ENCODE measurements at regions not wholly inside any gene's neighbourhood (a gene's known extent, or its start where the extent isn't known, plus 50 kb on each side); places are given as distances from the start of the nearest gene placed in this dataset.

DNA sequence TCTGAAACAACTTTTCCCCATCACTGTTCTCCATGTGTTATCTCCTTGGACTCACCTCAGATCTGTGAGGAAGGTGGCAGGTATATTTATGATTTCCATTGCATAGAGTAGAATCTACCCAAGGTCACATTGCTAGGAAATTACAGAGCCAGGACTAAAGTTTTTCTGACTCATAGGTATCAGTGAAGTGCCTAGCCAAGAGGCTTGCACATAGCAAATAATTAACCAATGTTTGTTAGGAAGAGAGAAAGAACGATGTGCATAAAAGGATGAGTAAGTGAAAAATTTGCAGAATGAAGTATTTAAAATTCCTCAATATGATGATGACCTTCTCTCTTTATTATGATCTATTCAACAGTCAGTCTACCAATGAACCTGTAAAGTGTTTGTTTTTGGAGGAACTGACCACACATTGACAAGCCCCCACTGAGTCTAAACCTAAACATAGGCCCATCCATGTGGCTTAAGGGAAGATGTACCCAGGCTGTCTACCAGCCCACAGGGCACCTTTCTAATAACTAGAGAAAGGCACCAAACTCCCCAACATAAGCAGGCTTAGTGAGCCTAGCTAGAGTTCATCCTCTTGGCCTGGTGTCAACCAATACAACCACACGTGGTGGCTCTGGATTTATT is 252.9 kb upstream of the ZMIZ1 start:
- Histone ChIP-seq H3K79me2 (ENCODE audit: insufficient read depth, low read length) (no peaks in the 10 kb centered on the region), H3F3A (ENCODE audit: insufficient read depth, low read length) (no peaks in the 10 kb centered on the region), H3K4me3 (ENCODE audit: low read depth, low read length, poor library complexity, severe bottlenecking) (no peak overlapping the region), H3K27me3 (ENCODE audit: insufficient read depth, low read length) (0 out of 2 replicates have a peak, but pooled peaks cover 7% of the 10 kb centered on the region), H3K9me3 (ENCODE audit: low read length) (no peaks in the 10 kb centered on the region), H3K9me2 (ENCODE audit: low read depth, low read length) (no peaks in the 10 kb centered on the region), H3K27ac (ENCODE audit: low read depth, low read length, poor library complexity, severe bottlenecking) (no peak overlapping the region), H3K9ac (ENCODE audit: low read length) (no peak overlapping the region), H2AFZ (ENCODE audit: low read length) (no peak overlapping the region), H3K36me3 (ENCODE audit: insufficient read depth, low read length) (no peaks in the 10 kb centered on the region), H3K4me2 (ENCODE audit: low read length) (no peak overlapping the region), H3K4me1 (ENCODE audit: insufficient read depth, low read length, severe bottlenecking) (no peaks in the 10 kb centered on the region), H4K20me1 (ENCODE audit: insufficient read depth, low read length) (no peaks in the 10 kb centered on the region)
- no peak for TF ChIP-seq EZH2 (IDR thresholded peaks at IDR 0.05; ENCODE audit: borderline replicate concordance, low read length)

DNA sequence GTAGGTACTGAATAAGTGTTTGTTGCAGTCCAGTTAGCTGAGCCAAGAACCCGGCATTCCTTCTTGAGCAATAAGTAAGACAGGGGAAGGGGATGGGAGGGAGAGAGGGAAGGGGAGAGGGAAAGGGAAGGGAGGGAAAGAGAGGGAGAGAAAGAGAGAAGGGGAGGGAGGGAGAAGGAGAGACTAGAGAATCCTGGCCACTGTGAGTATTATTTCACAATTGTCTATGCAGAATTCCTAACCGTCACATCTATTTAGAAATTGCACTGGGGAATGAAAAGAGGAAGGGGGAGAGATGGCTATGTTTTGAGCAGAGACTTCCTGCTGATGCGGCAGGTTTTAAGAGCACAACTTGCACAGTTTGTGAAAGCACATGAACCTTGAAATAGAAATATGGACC is 251.4 kb upstream of the ZMIZ1 start:
- Histone ChIP-seq H3K9me3 (ENCODE audit: low read length) (no peaks in the 10 kb centered on the region), H3K79me2 (ENCODE audit: insufficient read depth, low read length) (no peaks in the 10 kb centered on the region), H3K27ac (ENCODE audit: low read depth, low read length, poor library complexity, severe bottlenecking) (no peak overlapping the region), H4K20me1 (ENCODE audit: insufficient read depth, low read length) (no peaks in the 10 kb centered on the region), H3K36me3 (ENCODE audit: insufficient read depth, low read length) (no peaks in the 10 kb centered on the region), H3K4me1 (ENCODE audit: insufficient read depth, low read length, severe bottlenecking) (no peaks in the 10 kb centered on the region), H3K9me2 (ENCODE audit: low read depth, low read length) (no peaks in the 10 kb centered on the region), H3F3A (ENCODE audit: insufficient read depth, low read length) (no peaks in the 10 kb centered on the region), H3K9ac (ENCODE audit: low read length) (no peak overlapping the region), H3K4me2 (ENCODE audit: low read length) (no peak overlapping the region), H3K4me3 (ENCODE audit: low read depth, low read length, poor library complexity, severe bottlenecking) (no peak overlapping the region), H2AFZ (ENCODE audit: low read length) (no peak overlapping the region), H3K27me3 (ENCODE audit: insufficient read depth, low read length) (0 out of 2 replicates have a peak, but pooled peaks cover under 1% of the 10 kb centered on the region)
- TF ChIP-seq EZH2 (IDR thresholded peaks at IDR 0.05; ENCODE audit: borderline replicate concordance, low read length): no peak
- TF ChIP-seq, protein P1, sequence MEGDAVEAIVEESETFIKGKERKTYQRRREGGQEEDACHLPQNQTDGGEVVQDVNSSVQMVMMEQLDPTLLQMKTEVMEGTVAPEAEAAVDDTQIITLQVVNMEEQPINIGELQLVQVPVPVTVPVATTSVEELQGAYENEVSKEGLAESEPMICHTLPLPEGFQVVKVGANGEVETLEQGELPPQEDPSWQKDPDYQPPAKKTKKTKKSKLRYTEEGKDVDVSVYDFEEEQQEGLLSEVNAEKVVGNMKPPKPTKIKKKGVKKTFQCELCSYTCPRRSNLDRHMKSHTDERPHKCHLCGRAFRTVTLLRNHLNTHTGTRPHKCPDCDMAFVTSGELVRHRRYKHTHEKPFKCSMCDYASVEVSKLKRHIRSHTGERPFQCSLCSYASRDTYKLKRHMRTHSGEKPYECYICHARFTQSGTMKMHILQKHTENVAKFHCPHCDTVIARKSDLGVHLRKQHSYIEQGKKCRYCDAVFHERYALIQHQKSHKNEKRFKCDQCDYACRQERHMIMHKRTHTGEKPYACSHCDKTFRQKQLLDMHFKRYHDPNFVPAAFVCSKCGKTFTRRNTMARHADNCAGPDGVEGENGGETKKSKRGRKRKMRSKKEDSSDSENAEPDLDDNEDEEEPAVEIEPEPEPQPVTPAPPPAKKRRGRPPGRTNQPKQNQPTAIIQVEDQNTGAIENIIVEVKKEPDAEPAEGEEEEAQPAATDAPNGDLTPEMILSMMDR (IDR thresholded peaks at IDR 0.05; ENCODE audit: low read length): no peak

DNA sequence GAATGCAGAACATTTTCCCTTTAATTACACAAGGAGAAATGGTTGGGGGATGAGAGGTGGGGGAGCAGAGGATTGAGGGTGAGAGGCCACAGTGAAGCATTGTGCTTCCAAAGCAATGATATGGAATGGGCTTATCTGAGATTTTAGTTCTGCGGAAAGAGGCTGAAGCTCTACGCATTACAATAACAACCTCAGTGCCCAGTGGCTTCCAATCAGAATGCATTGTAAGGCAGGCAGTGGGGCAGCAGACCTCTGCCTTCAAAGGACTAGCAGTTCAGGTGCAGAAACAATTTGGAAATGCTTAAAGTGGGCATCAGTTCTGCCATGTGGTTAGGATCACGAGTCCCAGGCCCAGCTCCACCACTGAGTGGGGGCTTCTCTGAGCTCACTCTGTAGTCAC is 251.0 kb upstream of the ZMIZ1 start:
- no peak for TF ChIP-seq EZH2 (IDR thresholded peaks at IDR 0.05; ENCODE audit: borderline replicate concordance, low read length)
- TF ChIP-seq, protein P1 (IDR thresholded peaks at IDR 0.05; ENCODE audit: low read length): no peak
- Histone ChIP-seq H3K79me2 (ENCODE audit: insufficient read depth, low read length) (no peaks in the 10 kb centered on the region), H3K4me2 (ENCODE audit: low read length) (no peak overlapping the region), H4K20me1 (ENCODE audit: insufficient read depth, low read length) (no peaks in the 10 kb centered on the region), H3K36me3 (ENCODE audit: insufficient read depth, low read length) (no peaks in the 10 kb centered on the region), H3K4me3 (ENCODE audit: low read depth, low read length, poor library complexity, severe bottlenecking) (no peak overlapping the region), H3K27ac (ENCODE audit: low read depth, low read length, poor library complexity, severe bottlenecking) (no peak overlapping the region), H3K4me1 (ENCODE audit: insufficient read depth, low read length, severe bottlenecking) (no peaks in the 10 kb centered on the region), H2AFZ (ENCODE audit: low read length) (no peak overlapping the region), H3K9me2 (ENCODE audit: low read depth, low read length) (no peaks in the 10 kb centered on the region), H3K27me3 (ENCODE audit: insufficient read depth, low read length) (no peaks in the 10 kb centered on the region), H3K9ac (ENCODE audit: low read length) (no peak overlapping the region), H3K9me3 (ENCODE audit: low read length) (no peaks in the 10 kb centered on the region), H3F3A (ENCODE audit: insufficient read depth, low read length) (no peaks in the 10 kb centered on the region)
